GM12891 (cell line): ENCODE measurements at regions not wholly inside any gene's neighbourhood (a gene's known extent, or its start where the extent isn't known, plus 50 kb on each side); places are given as distances from the start of the nearest gene placed in this dataset.

Experiments
- PAX5 ChIP-seq: IDR thresholded peaks from 2 replicates; pipeline ENCODE4 v1.6.1; 2011; ENCODE audit warnings: low read length, moderate library complexity, mild to moderate bottlenecking; ENCODE audit not compliant: insufficient read depth, severe bottlenecking
- POLR2A ChIP-seq: IDR thresholded peaks from 2 replicates; pipeline ENCODE4 v1.6.1; 2011; ENCODE audit warnings: low read depth, low read length, control low read depth
- POLR2AphosphoS5 ChIP-seq: IDR thresholded peaks from 2 replicates; pipeline ENCODE4 v1.6.1; 2011; ENCODE audit warnings: low read depth, low read length, control low read depth
- POU2F2 ChIP-seq: IDR thresholded peaks from 2 replicates; pipeline ENCODE4 v1.6.1; 2011; ENCODE audit warnings: low read depth, mild to moderate bottlenecking, control low read depth, low read length, moderate library complexity
- SPI1 ChIP-seq: IDR thresholded peaks from 2 replicates; pipeline ENCODE4 v1.6.1; 2011; ENCODE audit warnings: low read depth, low read length, control low read depth
- TAF1 ChIP-seq: IDR thresholded peaks from 2 replicates; pipeline ENCODE4 v1.6.1; 2011; ENCODE audit warnings: low read depth, low read length, control low read depth

- no peak for TF ChIP-seq POLR2AphosphoS5
- no peak for TF ChIP-seq POLR2A
- TF ChIP-seq PAX5: no peak
- no peak for TF ChIP-seq TAF1
- TF ChIP-seq SPI1: no peak
- TF ChIP-seq POU2F2: no peak
Observed at GRCh38 chr4:11189756-11190155, 238.9 kb downstream of the HS3ST1 start.
